Activated T-cell treated with anti-CD3 and anti-CD28 coated beads for 24 hours (primary cell): ENCODE measurements at regions not wholly inside any gene's neighbourhood (a gene's known extent, or its start where the extent isn't known, plus 50 kb on each side); places are given as distances from the start of the nearest gene placed in this dataset.

Source experiments
- DNase-seq: peaks from one replicate; pipeline ENCODE4 v3.0.0-alpha.2; 2020; ENCODE audit warnings: low read depth

DNA sequence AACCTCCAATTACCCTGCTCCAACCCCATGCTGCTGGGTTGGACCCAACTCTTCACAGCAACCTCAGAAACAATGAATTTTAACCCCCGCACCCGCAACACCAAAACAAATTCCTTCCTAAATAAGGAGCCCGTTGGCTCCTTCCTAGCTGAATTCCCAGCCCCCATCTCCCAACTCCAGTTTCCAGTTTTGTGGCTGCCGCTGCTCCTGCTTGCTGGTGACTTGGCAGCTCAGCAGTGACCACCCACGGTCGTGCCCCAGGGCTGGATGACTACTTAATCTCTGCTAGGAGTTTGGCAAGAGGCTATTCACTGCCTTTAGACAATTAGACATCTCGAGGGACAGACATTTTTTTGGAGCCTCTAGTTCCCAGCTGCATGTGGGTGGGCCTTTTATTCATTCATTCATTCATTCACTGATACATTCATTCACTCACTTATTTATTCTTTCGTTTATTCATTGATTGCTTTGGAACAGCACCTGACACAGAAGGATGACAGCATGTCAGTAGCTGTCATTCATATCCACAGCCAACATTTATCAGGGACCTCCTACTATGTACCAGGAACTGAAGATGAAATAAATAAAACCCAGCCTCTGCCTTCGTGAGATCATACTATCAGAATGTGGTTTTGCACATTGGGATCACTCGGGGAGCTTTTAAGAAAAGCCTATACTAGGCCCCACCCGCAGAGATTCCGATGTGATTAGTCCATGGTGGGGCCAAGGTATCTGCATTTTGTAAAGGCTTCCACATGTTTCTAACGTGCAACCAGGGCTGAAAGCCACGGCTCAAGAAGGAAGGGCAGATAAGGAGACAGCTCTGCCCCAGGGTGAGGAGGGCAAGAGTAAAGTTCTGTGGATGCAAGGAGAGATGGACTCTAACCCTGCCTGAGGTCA lies 256.5 kb downstream of the SHQ1 start:
- DNase-seq = no peak

DNA sequence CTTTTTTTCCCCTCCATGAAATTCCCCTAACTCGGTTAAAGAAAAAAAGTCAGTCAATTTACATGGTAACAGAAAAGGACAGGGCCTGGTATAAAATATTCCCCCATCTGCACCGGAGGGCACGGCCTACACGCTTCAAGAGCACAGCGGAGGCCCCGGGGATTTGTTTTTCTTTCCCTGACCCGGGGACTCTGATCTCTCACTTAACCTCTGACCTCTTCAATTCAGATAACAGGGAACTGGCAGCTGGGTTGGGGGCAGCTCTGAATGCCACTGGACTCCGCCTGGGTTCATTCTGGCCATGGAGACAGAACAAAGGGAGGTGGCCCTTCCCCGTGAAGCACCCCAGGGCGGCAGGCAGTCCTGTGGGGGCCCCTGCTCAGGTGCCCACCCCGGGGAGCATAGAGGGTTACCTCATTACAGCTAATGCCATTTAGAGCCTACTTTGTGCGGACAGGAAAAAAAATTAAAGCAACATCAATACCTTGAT lies 257.5 kb downstream of the SHQ1 start:
- no peak for DNase-seq

DNA sequence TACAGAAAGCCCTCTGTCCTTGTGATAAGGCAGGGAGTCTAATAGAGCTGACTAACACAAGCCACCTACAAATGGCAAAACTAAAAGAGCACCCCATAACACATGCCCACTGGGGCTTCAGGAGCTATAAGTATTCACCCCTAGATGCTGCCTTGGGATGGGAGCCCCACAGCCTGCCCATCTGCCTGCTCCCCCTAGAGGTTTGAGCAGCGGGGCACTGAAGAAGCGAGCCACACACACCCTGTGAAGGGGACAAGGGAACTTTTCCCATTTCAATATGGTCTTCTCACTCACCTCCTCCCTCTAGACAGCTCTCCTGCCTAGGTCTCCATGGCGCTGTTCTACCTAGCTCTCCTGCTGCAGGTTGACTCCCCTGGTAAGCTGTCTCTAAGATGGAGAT lies 261.0 kb downstream of the SHQ1 start:
- no peak for DNase-seq

DNA sequence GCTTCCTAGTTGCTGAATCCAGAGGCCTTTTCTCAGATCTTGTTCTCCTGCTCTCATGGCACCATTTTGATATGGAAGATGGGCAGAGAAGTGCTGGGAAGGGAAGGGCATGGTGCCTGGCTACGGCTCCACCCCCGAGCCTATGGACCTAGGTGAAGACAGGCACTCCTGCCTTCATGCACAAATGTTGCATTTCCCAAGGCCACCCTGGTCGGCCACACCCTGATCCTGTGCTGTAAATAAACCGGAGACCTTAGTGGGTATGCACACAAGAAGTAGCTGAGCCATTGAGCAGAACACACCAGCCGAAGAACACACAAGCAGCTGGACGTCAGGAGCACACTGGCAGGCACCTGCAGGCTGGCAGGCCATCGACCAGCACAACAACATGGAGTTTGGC lies 261.6 kb downstream of the SHQ1 start:
- DNase-seq = no peak

DNA sequence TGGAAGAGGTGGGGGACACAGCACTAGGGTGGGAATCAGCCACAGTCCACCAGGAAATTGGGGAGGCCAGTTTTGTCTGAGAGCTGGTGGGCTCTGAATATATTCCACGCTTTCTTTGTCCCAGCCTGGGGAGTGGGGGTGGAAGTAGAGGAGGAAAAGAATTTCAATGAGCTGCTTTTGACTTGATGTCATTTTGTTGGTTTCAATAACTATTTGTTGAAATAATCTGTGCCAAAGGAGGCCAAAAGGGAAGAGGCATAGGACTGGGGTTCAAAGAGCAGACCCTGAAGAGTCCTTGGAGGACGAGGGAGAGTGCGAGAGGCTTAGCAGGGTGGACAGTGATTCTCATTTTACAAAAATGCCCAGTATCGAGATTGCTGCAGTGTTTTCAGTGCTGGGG lies 262.3 kb downstream of the SHQ1 start:
- no peak for DNase-seq

DNA sequence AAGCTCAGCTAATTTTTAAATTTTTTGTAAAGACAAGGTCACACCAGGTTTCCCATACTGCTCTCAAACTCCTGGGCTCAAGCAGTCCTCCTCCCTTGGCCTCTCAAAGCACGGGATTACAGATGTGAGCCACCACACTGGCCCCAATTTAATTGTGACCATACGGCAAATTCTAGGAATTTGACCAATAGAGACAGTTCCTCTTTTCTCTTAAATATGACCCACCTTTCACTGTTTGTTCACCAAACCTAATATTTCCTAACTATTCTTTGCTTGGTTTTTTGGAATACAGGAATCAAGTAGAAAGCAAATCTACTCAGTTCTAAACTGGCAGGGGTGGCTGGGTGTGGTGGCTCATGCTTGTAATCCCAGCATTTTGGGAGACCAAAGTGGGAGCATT lies 264.0 kb downstream of the SHQ1 start:
- no peak for DNase-seq

DNA sequence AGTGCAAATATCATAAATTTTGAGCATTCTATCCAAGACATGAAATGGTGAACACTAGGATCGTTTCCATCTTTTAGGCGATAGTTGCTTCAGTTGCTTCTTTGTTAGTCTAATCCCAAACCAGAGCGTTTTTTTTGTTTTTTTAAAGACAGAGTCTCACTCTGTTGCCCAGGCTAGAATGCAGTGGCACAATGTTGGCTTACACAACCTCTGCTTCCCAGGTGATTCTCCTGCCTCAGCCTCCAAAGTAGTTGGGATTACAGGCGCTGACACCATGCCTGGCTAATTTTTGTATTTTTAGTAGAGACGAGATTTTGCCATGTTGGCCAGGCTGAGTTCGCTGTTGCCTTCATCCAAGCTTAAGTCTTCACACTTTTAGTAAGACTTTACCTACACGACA lies 265.3 kb downstream of the SHQ1 start:
- no peak for DNase-seq

DNA sequence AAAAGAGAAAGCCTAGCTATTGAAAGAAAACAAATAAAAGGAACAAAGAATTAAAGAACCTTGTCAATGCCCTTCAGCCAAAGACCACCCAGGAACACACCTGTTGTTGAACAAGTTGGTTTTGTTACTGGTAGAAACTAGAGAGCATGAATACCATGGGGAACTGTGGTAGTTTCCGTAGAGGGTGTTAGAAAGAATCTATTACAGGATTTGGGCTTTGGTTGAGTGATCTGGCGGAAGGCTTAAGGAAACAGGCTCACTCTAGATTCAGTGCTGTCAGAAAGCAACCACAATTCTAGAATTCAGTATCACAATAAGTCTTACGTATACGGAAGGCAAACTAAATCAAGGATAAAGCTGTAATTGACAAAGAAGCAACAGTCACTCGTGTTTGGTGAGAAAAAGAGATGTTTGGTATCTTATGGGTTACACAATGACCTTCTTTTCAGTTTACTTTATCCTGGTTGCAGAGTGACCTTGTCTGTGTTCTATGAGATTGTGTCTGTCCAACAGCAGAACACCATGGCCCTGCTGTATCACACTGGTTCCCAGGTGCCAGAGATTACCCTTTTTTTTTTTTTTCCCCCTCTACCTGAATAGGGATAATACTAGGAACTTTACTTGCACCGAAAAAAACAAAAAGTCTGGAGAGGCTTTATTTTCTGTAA lies 265.9 kb downstream of the SHQ1 start:
- DNase-seq = no peak

DNA sequence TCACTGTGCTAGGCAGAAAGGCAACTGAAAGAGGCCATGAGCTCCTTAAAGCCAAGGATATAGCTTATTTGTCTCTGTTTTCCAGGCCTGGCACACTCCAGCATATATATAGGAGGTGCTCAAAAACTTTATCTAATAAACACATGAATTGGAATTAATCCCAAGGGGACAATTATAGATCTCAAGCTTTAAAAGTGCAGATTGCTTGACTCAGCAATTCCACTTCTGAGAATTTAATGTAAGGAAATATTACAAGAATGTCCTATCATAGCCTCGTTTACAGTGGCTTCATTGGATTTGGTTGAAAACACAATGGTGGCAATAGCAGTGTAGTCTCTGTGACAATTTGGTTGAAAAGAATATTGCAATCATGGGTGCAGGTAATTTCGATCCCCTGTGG lies 267.3 kb downstream of the SHQ1 start:
- DNase-seq = no peak

DNA sequence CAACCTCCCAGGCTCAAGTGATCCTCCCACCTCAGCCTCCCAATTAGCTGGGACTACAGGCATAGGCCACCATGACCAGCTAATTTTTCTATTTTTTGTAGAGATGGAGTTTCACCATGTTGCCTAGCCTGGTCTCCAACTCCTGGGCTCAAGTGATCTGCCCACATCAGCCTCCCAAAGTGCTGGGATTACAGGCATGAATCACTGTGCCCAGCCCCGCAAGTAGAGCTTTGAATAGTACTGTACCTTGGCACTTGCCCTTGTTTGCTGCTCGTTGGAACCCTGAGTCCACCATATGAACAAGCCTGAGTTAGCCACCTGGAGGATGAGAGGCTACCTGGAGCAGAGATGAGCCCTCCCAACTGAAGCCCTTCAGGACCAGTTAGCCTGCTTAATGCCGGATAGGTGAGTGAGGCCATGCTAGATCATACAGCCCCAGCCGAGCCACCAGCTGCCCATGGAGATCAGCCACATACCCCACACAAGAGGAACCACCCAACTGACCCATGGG lies 267.9 kb downstream of the SHQ1 start:
- DNase-seq = no peak

DNA sequence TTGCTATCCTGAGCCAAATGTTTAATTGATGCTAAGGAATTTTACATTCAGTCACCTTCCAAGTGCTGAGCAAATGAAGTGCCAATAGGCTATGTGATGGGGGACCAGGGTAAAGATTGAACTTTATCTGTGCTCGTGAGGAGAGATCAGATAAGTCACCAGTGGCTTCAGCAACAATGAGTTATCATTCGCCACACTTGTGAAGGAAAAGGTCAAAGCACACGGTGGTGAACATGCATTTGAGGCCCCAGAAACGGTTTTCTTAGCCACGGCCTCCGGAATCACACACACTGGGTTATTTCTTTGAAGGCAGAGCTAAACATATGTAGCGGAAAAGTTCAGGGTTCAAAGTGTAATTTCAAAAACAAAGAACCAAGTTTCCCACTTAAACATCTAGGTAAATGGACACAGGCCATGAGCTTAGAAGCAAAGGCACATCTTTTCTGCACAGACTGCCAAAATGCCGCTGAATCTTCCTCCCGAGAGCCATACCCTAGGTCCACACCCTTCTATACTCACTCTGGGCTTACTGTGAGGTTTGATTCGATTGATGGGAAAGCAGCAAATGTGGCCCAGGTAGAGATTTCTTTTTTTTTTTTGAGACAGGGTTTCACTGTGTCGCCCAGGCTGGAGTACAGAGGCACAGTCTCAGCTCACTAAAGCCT lies 268.5 kb downstream of the SHQ1 start:
- DNase-seq = no peak

DNA sequence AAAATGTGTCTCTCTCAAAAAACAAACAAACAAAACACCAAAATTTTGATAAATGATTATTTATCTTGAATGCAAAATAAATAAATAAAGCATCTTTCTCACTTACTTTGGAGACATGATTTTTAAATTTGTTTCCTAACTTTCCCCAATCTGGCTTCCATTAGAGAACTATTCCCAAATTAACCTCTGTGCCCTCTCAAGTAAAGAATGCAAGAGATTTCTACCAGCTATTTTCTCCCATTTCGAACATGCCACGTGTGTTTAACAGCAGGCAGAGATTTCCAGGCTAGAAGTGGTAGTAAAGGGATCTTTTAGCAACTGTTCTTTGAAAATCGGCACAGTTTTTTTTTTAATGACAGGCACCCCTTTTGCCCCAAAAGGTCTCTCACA lies 269.1 kb downstream of the SHQ1 start:
- no peak for DNase-seq

DNA sequence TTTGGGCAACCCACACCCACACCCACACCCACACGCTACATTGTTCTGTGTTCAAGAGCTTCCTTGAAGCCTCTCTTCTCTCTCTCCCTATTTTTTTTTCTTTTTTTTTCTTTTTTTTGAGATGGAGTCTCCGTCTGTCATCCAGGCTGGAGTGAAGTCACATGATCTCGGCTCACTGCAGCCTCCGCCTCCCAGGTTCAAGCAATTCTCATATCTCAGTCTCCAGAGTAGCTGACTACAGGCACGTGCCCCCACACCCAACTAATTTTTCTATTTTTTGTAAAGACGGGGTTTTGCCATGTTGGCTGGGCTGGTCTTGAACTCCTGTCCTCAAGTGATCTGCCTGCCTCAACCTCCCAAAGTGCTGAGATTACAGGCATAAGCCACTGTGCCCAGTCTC lies 271.1 kb downstream of the SHQ1 start:
- no peak for DNase-seq

DNA sequence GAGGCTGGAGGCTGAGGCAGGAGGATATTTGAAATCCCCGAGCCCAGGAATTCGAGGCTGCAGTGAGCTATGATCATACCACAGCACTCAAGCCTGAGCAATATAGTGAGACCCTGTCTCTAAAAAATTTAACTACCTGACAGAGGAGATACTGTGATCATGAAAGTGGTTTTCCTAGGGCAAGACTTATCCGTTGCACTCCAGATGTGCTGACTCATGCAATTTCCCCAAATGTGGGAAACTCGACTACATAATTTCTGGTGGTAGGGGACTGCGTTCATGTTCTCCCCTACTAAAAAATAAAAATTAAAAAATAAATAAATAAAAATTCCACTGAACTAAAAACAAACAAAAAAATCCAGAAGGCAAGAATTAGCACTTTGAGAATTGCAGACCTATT lies 271.7 kb downstream of the SHQ1 start:
- DNase-seq = no peak

DNA sequence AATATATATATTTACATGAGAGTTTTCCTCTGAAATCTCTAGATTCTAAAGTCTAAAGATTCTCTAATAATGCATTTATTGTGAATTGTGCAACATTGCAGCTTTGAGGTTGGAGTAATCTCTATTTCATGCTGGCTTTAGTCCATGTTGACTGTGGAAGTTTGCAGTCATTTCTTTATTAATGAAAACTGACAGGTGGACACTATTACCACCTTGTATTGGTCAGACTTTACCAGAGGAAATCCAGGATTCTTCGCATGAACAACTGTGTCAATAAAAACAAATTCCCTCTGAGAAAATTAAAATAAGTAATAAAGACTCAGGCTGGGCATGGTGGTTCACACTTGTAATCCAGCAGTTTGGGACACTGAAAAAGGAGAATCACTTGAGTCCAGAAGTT lies 274.1 kb downstream of the SHQ1 start:
- DNase-seq = no peak

DNA sequence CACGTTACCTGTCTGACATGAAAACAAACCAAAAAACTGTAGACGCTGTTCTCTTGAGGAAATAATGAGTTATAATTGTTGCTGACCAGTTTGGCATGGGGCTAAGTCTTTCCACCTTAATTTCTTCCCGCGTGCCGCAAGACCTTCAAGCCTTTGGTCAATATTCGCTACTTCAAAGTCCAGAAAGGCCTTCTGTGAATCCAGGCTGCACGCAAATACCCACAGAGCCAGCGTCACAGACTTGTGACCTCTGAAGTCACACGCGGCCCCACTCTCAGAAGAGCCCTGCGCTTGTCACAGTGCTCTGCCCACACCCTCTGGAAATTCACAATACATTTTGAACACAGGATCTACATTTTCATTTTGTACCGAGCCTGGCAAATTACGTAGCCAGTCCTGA lies 275.2 kb downstream of the SHQ1 start:
- no peak for DNase-seq

DNA sequence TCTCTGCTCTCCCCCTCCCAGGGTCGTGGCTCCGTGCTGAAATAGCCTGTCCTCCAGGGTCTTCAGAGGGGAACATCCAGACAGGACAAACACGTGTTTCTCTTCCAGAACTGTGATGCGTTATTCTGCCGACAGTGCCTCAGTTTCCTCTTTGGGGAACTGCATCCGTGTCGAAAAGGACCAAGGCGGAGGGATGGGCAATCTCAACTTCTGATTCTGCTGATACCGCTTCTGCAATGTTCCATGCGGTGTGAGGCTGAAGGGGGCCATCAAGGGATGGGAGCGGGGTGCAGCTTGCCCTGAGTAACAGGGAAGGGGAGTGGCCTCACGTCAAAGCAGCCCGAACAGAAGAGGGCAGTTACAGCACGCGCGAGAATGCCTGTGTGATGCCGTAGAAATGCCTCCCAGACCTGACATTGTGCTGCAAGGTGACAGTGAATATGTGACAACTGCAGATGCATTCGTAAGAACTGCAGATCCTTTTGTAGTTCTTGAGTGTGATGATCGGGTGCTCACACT lies 275.7 kb downstream of the SHQ1 start:
- no peak for DNase-seq

DNA sequence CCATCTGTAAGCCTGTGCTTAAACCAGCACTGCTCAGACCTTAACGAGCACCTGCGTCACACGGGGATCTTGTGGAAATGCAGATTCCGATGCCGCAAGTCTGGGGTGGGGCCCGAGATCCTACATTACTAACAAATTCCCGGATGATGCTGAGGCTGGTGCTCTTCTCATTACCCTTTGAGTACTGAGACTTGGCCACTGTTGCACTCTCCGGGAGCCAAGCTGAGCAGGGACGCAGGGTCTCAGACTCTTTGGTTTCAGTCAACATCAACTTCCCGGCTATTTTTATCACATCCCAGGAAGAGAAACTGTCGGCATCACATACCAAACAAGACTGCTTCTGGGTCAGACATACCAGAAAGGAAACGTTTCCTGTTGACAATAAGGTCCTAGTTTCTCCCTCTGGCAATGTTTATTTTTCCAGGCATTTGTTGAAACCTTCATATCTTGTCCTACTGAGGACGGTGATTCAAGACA lies 276.6 kb downstream of the SHQ1 start:
- no peak for DNase-seq

DNA sequence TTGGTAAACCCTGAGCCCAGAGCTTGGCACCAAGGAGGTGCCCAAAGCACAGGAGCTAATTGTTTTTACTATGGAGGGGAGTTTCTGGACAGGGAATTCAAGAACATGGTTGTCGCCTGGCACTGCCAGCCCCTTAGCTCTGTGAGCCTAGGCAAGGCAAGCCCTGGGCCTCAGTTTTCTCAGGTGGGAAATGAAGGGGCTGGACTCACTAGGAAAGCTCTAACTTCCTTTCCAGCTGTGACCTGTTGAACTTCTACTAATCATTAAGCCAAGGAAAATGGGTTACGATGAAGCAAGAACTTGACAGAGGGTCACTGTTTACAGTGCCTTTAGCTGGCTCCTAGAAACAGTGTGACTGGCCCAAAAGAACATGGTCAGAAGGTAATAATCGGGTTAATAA lies 277.2 kb downstream of the SHQ1 start:
- DNase-seq = no peak

DNA sequence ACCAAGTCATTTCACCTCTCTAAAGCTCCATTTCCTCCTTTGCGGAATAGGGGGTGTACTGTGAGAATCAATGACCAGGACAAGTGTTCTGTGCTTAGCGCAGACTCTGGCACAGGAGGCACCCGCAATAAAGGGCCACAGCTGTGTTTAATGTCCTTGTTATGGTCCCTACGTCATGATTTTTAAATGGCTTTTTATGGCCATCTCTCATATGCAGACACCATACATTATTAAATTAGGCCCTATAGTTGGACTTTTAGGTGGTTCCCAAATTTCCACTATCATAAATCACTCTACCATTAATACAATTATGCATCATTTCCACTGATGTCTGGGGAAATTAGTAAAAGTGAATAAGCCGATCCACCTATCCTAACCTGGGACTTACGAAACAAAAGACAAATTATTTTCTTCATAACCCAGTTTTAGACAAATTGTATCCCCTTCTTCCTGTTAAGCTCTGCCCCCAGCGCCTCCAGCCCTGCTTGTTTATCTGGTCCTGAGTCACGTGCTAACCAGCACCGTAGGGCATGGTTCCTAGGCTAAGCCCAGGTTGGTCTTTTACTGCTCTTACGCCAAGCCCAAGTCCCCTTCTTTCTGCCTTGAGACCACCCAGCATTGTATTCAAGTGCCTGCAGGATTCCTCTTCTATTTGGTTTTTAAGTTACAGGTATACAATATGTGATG lies 278.3 kb downstream of the SHQ1 start:
- DNase-seq = no peak

DNA sequence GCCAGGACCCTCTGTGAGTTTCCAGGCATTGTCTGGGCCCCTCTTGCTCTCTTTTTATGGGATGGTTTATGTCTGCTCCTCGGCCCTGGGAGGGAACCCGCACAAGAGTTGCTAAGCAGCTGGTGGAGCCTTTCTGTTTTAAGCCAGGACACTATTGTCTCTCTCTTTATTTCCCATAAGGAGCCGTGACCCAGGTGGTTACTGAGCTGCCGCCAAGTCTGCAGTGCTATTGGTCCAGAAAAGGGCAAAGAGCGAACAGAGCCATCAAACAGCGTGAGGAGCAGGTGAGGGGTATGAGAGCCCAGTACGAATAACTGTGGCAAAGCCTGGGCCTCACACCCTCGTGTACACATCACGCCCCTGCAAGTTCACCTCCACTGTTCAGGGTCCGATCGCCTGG lies 280.2 kb downstream of the SHQ1 start:
- no peak for DNase-seq

DNA sequence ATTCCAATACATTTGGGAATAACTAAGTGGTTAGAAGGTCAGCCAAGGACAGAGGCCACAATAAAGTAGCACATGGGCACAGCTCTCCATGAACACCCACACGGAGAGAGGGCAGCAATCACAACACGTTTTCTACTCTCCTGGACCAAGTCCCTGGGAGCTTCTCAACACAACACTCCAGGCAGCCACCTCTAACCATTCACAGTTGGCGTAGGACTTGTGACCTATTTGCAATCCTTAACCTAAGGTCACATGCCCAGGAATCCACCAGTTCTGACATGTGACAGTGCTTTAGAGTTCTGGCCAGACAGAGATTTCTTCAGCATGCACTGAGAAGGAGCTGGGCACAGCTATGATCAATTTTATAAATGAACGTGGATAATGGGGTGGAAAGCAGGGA lies 280.8 kb downstream of the SHQ1 start:
- DNase-seq = no peak
